OCI-LY7 (cell line): ENCODE measurements at regions not wholly inside any gene's neighbourhood (a gene's known extent, or its start where the extent isn't known, plus 50 kb on each side); places are given as distances from the start of the nearest gene placed in this dataset.

ENCODE experiments used
- BruUV-seq: library from RNA; stranded (reverse); fragments of 400-500 nt; replicated peaks from 2 replicates; lab custom pipeline; 2021; lab: Mats Ljungman, UMichigan
- CTCF ChIA-PET: fragments of 300-600 bp; sonication (Branson Sonifier 250); formaldehyde crosslinking; loops from one replicate; lab custom pipeline; 2022; ENCODE audit warnings: antibody characterized with exemption; ENCODE audit not compliant: unreplicated experiment; lab: Charles Lee
- POLR2A ChIA-PET: fragments of 300-600 bp; sonication (Branson Sonifier 250); formaldehyde crosslinking; loops from one replicate; lab custom pipeline; 2022; ENCODE audit warnings: antibody characterized with exemption; lab: Charles Lee
- DNase-seq: peaks from one replicate; pipeline ENCODE4 v3.0.0-alpha.2; 2015; ENCODE audit warnings: low spot score
- H2AFZ ChIP-seq: fragments of 200-600 bp; sonication (generic), shearing (Covaris generic); 2 replicates; pipeline ENCODE4 v1.6.1; 2014; ENCODE audit warnings: mild to moderate bottlenecking, antibody characterized with exemption, low read length, moderate library complexity
- H3K27ac ChIP-seq: fragments of 200-600 bp; sonication (generic); 2 replicates; pipeline ENCODE4 v1.5.1; 2014; ENCODE audit warnings: mixed run types, low read depth, mild to moderate bottlenecking, moderate library complexity, low read length, inconsistent platforms; ENCODE audit not compliant: poor library complexity, severe bottlenecking
- H3K36me3 ChIP-seq: fragments of 200-600 bp; sonication (generic); 2 replicates; pipeline ENCODE4 v1.6.1; 2014; ENCODE audit warnings: mild to moderate bottlenecking, antibody characterized with exemption, low read length, moderate library complexity, mixed read lengths; ENCODE audit not compliant: insufficient read depth
- H3K4me1 ChIP-seq: fragments of 200-600 bp; sonication (generic); 2 replicates; pipeline ENCODE4 v1.5.1; 2014; ENCODE audit warnings: mild to moderate bottlenecking, low read length; ENCODE audit not compliant: insufficient read depth, poor library complexity, severe bottlenecking
- H3K4me2 ChIP-seq: fragments of 200-600 bp; sonication (generic); 2 replicates; pipeline ENCODE4 v1.6.1; 2014; ENCODE audit warnings: mild to moderate bottlenecking, low read length
- H3K4me3 ChIP-seq: fragments of 200-600 bp; sonication (generic); 2 replicates; pipeline ENCODE4 v1.5.1; 2014; ENCODE audit warnings: mild to moderate bottlenecking, low read depth, low read length; ENCODE audit not compliant: poor library complexity, severe bottlenecking
- H3K79me2 ChIP-seq: fragments of 200-600 bp; sonication (generic); 2 replicates; pipeline ENCODE4 v1.6.1; 2016; ENCODE audit warnings: low read depth, mild to moderate bottlenecking, low read length, moderate library complexity, mixed read lengths; ENCODE audit not compliant: insufficient read depth
- H3K9me2 ChIP-seq: fragments of 200-600 bp; sonication (generic); 2 replicates; pipeline ENCODE4 v1.6.1; 2016; ENCODE audit warnings: mild to moderate bottlenecking, low read length, mixed read lengths; ENCODE audit not compliant: insufficient read depth
- H3K9me3 ChIP-seq: fragments of 200-600 bp; sonication (generic); 2 replicates; pipeline ENCODE4 v1.6.1; 2014; ENCODE audit warnings: mild to moderate bottlenecking, mixed run types, low read length, mixed read lengths
- H4K20me1 ChIP-seq: fragments of 200-600 bp; sonication (generic); 2 replicates; pipeline ENCODE4 v1.6.1; 2014; ENCODE audit warnings: mild to moderate bottlenecking, antibody characterized with exemption, low read length, moderate library complexity, mixed read lengths; ENCODE audit not compliant: insufficient read depth
- CTCF ChIP-seq: fragments of 200-600 bp; sonication (generic); conservative IDR thresholded peaks from 2 replicates; pipeline ENCODE4 v1.5.1; 2014; ENCODE audit warnings: mild to moderate bottlenecking, antibody characterized with exemption, low read length, moderate library complexity, mixed read lengths
- EZH2phosphoT487 ChIP-seq: fragments of 200-600 bp; sonication (generic); IDR thresholded peaks from 2 replicates; pipeline ENCODE4 v1.6.1; 2018; ENCODE audit warnings: low read depth, borderline replicate concordance, mild to moderate bottlenecking, mixed run types, antibody characterized with exemption, low read length, moderate library complexity, mixed read lengths
- intact Hi-C: fragments of 100-400 bp; cut with micrococcal nuclease; formaldehyde crosslinking; loops from one replicate; pipeline ENCODE4 v1.10.0; 2022; ENCODE audit not compliant: unreplicated experiment

- CTCF ChIA-PET = no interaction called here
- Histone ChIP-seq H3K9me2 (no peaks in the 10 kb centered on the region), H3K36me3 (no peaks in the 10 kb centered on the region), H3K4me1 (no peaks in the 10 kb centered on the region), H3K9me3 (no peaks in the 10 kb centered on the region), H3K4me3 (no peak overlapping the region), H3K27ac (no peak overlapping the region), H2AFZ (no peak overlapping the region), H3K79me2 (no peaks in the 10 kb centered on the region), H4K20me1 (no peaks in the 10 kb centered on the region), H3K4me2 (no peak overlapping the region)
- no TSS peak for BruUV-seq
- DNase-seq = no peak
- POLR2A ChIA-PET = no interaction called here
- TF ChIP-seq EZH2phosphoT487 = no peak
- TF ChIP-seq CTCF = no peak
- intact Hi-C loops = no loop called here
Measured at GRCh38 chrX:9315086-9315485, 149.8 kb upstream of the TBL1X start.

GRCh38 chrX:9316096-9316495 is 148.8 kb upstream of the TBL1X start:
- no TSS peak for BruUV-seq
- Histone ChIP-seq H3K4me3 (no peak overlapping the region), H3K9me3 (no peaks in the 10 kb centered on the region), H2AFZ (no peak overlapping the region), H3K79me2 (no peaks in the 10 kb centered on the region), H3K4me1 (no peaks in the 10 kb centered on the region), H4K20me1 (no peaks in the 10 kb centered on the region), H3K4me2 (no peak overlapping the region), H3K36me3 (no peaks in the 10 kb centered on the region), H3K9me2 (no peaks in the 10 kb centered on the region), H3K27ac (no peak overlapping the region)
- ChIA-PET CTCF (no interaction called here), POLR2A (no interaction called here)
- no peak for DNase-seq
- TF ChIP-seq CTCF (no peak), EZH2phosphoT487 (no peak)
- intact Hi-C loops = no loop called here

- no peaks in the 10 kb centered on the region for H3K36me3 ChIP-seq
- no peak overlapping the region for H3K4me2 ChIP-seq
- POLR2A ChIA-PET = interaction anchor here (0.6 kb wide), 1 partner anchor 465 kb away, joined by 3 read pairs; no protein-coding TSS in a partner anchor
- TF ChIP-seq CTCF = no peak
- TF ChIP-seq EZH2phosphoT487 = no peak
- H4K20me1 ChIP-seq = no peaks in the 10 kb centered on the region
- CTCF ChIA-PET = no interaction called here
- no peaks in the 10 kb centered on the region for H3K9me2 ChIP-seq
- H3K79me2 ChIP-seq = no peaks in the 10 kb centered on the region
- no peaks in the 10 kb centered on the region for H3K9me3 ChIP-seq
- H3K4me3 ChIP-seq = no peak overlapping the region
- no peak overlapping the region for H2AFZ ChIP-seq
- no peak for DNase-seq
- H3K4me1 ChIP-seq = no peaks in the 10 kb centered on the region
- H3K27ac ChIP-seq = no peak overlapping the region
- no TSS peak for BruUV-seq
- intact Hi-C loops = no loop called here
Measured at GRCh38 chrX:9317176-9317575, 147.7 kb upstream of the TBL1X start.
